Stimulated activated CD4-positive, alpha-beta T cell treated with anti-CD3 and anti-CD28 coated beads, Interleukin-4, amount 100 ng/mL, for 4 hours (primary cell): ENCODE measurements at regions not wholly inside any gene's neighbourhood (a gene's known extent, or its start where the extent isn't known, plus 50 kb on each side); places are given as distances from the start of the nearest gene placed in this dataset.
"Not testable (repeated sequence)": the region's sequence is repeated elsewhere in the genome, so short reads cannot be mapped to it uniquely, and the experiment has no call there.

Source experiments
- DNase-seq, 2 experiments: peaks; one replicate each; pipeline ENCODE4 v3.0.0-alpha.2; 2020

DNA sequence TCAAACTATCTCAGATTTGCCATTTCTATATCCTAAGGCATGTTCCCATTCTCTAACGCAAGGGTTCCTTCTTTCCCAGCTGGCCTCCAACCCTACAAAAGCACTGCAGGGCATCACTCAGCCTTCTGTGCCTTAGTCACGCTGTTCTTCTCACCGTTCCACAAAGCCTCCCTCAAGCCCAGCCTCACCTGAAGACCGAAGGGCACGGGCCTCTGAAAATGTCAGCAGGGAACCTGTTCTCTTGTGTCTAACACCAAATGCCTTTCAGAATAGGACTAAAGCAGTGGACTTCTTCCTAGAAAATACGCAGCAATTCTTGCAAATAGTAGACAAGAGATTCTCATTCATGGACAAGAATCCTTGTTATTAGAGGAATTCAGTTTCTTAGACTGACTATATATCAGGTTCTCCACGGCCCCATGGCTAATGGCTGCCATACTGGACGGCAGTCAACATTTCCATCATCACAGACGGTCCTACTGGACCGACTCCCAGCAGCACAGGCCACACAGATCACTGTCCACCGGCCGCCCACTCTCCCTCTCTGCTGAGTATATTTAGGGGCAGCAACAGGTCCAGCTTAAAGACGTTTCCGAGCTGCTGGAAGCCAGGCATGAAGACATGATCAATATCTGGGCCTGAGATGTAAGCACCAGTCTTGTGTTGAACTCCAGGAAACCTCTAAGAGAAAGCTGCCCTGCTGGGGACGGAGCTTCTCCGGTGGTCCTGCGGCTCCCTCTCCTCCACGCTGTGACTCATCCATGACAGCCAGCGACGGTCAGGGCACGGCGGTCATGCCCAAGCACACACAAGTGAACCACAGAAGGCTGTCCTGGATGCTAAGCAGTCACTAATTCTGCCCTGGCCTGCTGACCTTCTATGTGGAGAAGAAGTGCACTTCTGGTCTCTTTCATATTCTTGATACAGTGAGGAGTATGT, 61.8 kb upstream of the TNK2 start:
- not testable (repeated sequence) for DNase-seq

GRCh38 chr3:195969341-195969740, 61.0 kb upstream of the TNK2 start:
- not testable (repeated sequence) for DNase-seq

- DNase-seq = not testable (repeated sequence)
Observed at GRCh38 chr3:195968104-195968503, 59.8 kb upstream of the TNK2 start.

- not testable (repeated sequence) for DNase-seq
Observed at GRCh38 chr3:195967387-195967720, 59.0 kb upstream of the TNK2 start.

DNA sequence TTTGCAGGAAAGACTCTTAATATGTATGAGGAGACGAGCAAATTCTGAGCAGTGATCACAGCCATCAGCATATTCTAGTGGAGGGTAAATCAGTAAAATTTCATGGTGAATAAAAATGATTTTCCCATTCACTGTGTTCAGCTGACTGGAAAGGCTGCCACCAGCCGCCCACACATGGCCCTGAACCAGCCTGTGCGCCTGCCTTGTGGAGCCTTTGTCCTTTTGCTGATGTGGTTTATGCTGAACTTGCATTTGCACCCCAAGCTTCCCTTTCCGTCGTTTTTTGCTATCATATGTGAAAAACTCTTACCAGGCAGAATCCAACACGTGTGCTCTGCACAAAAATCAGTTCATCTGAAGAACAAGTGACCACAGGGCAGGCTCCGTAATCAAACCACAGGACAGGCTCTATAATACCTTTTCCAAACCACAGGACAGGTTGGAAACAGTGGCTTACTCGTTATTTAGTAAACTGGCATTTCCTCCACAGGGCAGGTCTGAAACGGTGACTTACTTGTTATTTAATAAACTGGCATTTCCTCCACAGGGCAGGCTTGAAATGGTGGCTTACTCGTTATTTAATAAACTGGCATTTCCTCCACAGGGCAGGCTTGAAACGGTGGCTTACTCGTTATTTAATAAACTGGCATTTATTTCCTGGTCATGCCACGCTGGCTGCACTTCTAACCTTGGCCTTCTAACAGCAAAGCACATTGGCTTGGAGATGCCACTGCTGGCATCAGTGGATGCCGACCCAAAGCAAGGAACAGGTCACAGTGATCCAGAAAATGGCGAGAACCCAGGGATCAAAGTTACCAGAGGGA, 58.4 kb upstream of the TNK2 start:
- not testable (repeated sequence) for DNase-seq

DNA sequence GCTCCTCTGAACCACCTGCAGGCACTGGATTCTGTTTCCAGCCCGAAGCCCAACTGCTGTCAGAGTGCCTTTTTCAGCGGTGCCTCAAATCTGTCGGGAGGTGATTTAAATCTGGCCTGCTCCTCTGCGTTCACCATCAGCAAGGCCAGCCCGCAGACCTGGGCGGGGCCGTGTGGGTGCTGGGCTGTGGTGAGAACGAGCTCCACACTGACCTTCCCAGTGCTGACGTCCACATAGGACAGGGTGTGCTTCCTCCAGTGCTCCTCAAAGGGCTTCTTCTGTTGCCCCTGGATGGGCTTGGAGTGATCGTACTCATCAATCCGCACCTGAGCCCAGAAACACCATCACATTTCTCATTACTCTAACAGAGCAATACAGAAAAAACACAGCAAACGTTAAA, 56.9 kb upstream of the TNK2 start:
- DNase-seq = not testable (repeated sequence)

- DNase-seq = not testable (repeated sequence)
Observed at GRCh38 chr3:195964318-195965107, 56.2 kb upstream of the TNK2 start.

DNA sequence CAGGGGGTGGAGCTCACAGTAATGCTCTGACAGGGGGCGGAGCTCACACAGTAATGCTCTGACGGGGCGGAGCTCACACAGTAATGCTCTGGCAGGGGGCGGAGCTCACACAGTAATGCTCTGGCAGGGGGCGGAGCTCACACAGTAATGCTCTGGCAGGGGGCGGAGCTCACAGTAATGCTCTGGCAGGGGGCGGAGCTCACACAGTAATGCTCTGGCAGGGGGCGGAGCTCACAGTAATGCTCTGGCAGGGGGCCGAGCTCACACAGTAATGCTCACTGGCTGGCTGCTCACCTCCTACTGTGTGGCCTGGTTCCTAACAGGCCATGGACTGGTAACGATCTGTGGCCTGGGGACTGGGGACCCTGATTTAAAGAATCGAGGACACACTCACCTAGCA, 53.9 kb upstream of the TNK2 start:
- DNase-seq = peak in 1 of 2 experiments; percentile 7

DNA sequence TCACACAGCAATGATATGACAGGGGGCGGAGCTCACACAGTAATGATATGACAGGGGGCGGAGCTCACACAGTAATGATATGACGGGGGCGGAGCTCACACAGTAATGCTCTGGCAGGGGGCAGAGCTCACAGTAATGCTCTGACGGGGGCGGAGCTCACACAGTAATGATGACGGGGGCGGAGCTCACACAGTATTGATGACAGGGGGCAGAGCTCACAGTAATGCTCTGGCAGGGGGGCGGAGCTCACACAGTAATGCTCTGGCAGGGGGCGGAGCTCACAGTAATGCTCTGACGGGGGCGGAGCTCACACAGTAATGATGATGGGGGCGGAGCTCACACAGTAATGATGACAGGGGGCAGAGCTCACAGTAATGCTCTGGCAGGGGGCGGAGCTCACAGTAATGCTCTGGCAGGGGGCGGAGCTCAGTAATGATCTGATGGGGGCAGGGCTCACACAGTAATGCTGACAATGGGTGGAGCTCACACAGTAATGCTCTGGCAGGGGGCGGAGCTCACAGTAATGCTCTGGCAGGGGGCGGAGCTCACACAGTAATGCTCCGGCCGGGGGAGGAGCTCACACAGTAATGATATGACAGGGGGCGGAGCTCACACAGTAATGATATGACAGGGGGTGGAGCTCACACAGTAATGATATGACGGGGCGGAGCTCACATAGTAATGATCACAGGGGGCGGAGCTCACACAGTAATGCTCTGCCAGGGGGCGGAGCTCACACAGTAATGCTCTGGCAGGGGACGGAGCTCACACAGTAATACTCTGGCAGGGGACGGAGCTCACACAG, 52.8 kb upstream of the TNK2 start:
- DNase-seq = peak; percentile 7 to 57

DNA sequence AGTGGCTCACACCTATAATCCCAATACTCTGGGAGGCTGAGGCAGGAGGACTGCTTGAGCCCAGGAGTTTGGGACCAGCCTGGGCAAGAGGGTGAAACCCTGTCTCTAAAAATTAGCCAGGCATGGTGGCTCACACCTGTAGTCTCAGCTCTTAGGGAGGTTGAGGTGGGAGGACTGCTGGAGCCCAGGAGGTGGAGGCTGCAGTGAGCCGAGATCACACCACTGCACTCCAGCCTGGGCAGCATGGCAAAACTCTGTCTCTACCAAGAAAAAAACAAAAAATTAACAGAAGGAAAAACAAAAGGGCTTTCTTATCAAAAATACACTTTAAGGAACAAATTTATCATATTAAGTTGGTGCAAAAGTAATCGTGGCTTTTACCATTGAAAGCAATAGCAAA, 51.8 kb upstream of the TNK2 start:
- DNase-seq = not testable (repeated sequence)

GRCh38 chr3:195959367-195960157, 51.2 kb upstream of the TNK2 start:
- DNase-seq = not testable (repeated sequence)

- not testable (repeated sequence) for DNase-seq
Observed at GRCh38 chr3:195958736-195959135, 50.4 kb upstream of the TNK2 start.
